ENCODE measurements at regions not wholly inside any gene's neighbourhood (a gene's known extent, or its start where the extent isn't known, plus 50 kb on each side); places are given as distances from the start of the nearest gene placed in this dataset.

GRCh38 chr3:193780810-193781478 lies 187.9 kb downstream of the OPA1 start:
- peak; percentile 94 for DNase-seq

DNA sequence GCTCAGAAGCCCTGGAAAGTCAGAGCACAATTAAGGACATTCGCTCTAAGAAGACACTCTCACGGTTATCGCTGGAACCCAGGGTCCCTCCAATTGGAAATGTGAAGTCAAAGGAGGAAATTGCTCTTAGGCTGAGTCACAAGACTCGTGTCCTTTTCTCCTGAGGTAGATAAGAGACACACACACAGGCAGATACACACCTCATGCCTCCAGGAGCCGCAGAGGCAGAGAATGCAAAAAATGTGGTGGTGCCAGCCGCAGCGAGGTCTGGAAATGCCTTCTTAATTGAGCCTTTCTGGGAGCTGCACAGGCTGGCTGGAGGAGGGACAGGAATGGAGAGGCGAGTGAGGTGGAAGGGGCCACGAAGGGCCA lies 189.3 kb downstream of the OPA1 start:
- no peak for DNase-seq

DNA sequence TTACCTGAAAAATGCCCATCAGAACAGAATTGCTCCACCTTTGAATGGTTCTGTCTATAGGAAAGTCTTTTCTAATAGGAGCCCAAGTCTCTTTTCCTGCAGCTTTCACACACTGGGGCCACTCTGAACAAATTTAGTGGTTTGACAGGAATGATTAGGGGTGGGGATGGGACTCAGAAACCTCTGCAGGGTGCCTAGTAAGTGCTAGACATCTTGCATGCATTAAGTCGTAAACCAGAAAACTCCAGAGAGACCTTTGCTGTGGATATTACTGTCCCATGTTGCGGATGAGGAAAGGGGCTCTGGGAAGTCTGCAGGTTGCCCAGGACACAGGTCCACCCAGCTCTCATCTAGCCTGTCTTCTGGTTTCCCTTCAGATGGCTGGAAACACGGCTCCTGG lies 189.7 kb downstream of the OPA1 start:
- no peak for DNase-seq

- no peak for DNase-seq
Observed at GRCh38 chr3:193783166-193783896, 190.3 kb downstream of the OPA1 start.

- DNase-seq = no peak
Observed at GRCh38 chr3:193784822-193785221, 191.8 kb downstream of the OPA1 start.

DNA sequence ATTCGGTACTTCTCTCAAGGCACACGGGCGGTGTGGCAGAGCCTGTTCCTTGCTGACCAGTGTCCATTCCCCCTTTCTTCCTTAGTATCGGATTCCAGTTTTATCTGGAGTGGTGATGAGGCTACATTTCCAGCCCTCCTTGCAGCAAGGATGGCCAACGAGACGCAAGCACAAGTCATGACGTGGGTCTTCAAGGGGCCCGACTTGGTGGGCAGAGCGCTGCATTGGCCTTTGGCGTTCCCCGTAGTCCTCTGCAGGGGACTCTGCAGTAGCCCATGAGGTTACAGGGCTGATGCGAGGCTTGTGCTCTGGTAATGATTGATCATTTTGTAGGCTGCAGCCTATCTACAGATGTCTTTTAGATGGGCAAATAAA lies 194.5 kb downstream of the OPA1 start:
- DNase-seq = no peak

- peak; percentile 83 for DNase-seq
Observed at GRCh38 chr3:193788189-193788991, 195.4 kb downstream of the OPA1 start.

DNA sequence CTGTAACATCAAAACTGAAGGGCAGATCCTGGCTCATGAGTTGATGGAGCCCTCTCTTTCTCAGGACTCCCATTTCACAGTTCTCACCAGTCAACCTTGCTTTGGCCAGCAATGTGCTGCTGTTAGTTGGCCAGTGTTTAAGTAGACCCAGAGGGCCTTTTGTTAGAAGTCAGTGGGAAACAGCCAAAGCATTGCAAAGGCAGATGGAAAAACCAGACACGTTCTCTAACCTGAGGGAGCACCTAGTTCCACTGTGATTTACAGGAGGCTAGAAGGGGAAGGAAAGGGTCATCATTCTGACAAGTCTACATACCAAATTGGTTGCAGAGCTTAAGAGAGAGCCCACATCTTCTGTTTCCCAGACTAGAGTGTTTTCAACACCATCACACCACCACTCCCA lies 196.4 kb downstream of the OPA1 start:
- no peak for DNase-seq

GRCh38 chr3:193790086-193790990 lies 197.3 kb downstream of the OPA1 start:
- no peak for DNase-seq

- no peak for DNase-seq
Observed at GRCh38 chr3:193791041-193792032, 198.3 kb downstream of the OPA1 start.

- no peak for DNase-seq
Observed at GRCh38 chr3:193793123-193793522, 200.1 kb downstream of the OPA1 start.

GRCh38 chr3:193794002-193794881 lies 201.2 kb downstream of the OPA1 start:
- no peak for DNase-seq

- DNase-seq = no peak
Observed at GRCh38 chr3:193795062-193795690, 202.2 kb downstream of the OPA1 start.

- no peak for DNase-seq
Observed at GRCh38 chr3:193796089-193796488, 203.1 kb downstream of the OPA1 start.

DNA sequence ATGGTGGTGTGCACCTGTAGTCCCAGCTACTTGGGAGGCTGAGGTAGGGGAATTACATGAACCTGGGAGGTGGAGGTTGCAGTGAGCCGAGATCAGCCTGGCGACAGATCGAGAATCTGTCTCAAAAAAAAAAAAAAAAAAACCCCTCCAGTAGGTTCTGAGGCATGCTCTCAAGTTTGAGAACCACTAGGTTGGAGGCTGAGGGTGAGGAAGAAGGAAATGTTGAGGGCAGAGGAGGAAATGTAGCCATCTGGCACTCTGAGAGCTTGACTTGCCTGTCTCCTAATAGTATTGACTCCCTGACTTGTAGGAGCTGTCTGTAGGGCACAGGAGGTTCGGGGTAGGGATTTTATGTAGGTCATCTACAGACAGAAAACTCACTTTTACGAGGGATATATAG lies 204.6 kb downstream of the OPA1 start:
- no peak for DNase-seq

- DNase-seq = no peak
Observed at GRCh38 chr3:193798051-193798450, 205.0 kb downstream of the OPA1 start.

DNA sequence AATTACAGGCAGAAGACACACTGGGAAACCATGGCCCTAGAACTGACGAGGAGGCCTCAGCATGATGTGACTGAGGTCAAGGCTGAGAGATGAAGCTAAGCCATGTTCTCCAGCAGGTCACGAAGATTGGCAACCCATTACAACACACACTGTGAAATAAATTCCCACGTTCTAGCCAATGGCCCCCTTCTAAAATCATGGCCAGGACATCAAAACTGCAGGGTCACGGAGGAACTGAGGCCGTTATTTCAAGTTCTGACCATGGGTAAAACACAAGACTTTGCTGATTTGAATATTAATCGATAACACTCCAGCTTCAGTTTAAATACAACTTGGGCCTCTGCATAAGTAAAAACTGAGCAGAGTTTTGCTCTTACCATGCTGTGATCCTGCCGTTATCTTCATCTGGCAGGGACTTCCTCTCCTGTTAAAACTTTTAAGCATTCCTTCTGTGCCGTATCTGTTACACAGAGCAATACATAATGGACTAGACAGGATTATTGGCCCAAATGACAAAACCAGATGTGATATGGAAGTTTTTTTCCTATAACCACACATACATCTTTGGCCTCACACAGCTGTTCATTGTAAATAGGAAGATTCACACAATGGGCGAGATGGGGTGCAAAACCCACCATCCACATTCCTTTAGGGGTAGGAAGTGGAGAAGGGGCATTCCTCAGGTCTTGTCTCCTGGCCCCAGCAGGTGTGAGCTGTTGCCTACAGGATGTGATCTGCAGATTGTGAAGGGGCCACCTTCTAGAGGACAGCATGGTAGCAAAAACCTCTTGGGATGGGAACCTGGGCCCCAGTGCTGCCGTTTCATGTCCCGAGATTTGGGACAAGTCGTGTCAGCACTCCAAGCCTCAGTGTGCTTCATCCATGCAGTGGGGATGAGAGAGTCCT lies 207.4 kb downstream of the OPA1 start:
- DNase-seq = no peak

GRCh38 chr3:193801097-193801496 lies 208.1 kb downstream of the OPA1 start:
- DNase-seq = no peak

GRCh38 chr3:193803288-193803687 lies 210.3 kb downstream of the OPA1 start:
- DNase-seq = no peak
